ENCODE measurements at regions not wholly inside any gene's neighbourhood (a gene's known extent, or its start where the extent isn't known, plus 50 kb on each side); places are given as distances from the start of the nearest gene placed in this dataset.
A peak's percentile ranks its signal among the peaks of the same experiment; 100 is the strongest.
"Not testable (repeated sequence)": the region's sequence is repeated elsewhere in the genome, so short reads cannot be mapped to it uniquely, and the experiment has no call there.

DNA sequence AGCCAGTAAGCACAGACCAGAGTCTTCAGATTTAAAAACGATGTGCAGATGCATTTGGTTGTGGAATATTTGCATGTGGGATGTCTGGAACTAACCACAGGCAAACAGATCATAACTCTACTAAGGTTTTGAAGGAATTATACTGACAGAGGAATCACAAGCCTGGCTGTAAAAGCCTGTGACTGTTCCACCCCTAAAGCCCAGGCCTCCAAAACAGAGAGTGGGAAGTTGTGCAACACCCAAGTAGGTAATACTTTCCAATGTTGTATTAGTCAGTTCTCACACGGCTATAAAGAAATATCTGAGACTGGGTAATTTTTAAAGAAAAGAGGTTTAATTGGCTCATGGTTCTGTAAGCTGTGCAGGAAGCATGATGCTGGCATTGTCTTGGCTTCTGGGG, 68.1 kb upstream of the DCD start:
- in situ Hi-C loops (cut with MboI; ENCODE audit: low sequenced_read_pairs): no loop called here
- dilution Hi-C loops (cut with HindIII; ENCODE audit: low sequenced_read_pairs, unreplicated experiment): no loop called here
- Histone ChIP-seq H3K4me1 (ENCODE audit: control insufficient read depth, insufficient read depth, low read length) (no peaks in the 10 kb centered on the region), H3K79me1 (ENCODE audit: low read depth in 1 of 2, low read length in 2 of 2) (no peaks in the 10 kb centered on the region), H3K27ac (ENCODE audit: insufficient read depth, low read length) (no peak overlapping the region), H3K9me1 (ENCODE audit: insufficient read depth, low read length) (no peaks in the 10 kb centered on the region), H2BK15ac (ENCODE audit: low read depth, low read length) (no peak overlapping the region), H3K4ac (ENCODE audit: low read depth, low read length) (no peak overlapping the region), H3K4me2 (ENCODE audit: low read depth, low read length) (no peak overlapping the region), H2AFZ (replicated peaks; ENCODE audit: low read length, poor library complexity) (no peak overlapping the region), H2AK9ac (replicated peaks; ENCODE audit: low read depth, low read length, poor library complexity) (no peak overlapping the region), H2AK5ac (ENCODE audit: low read depth, low read length) (no peak overlapping the region), H4K8ac (ENCODE audit: low read depth in 2 of 2, low read length in 2 of 2) (no peak overlapping the region), H4K5ac (ENCODE audit: low read depth, low read length) (no peak overlapping the region), H2BK120ac (ENCODE audit: low read depth, low read length) (no peak overlapping the region), H3K36me3 (ENCODE audit: control insufficient read depth, insufficient read depth, low read length) (no peaks in the 10 kb centered on the region), H3K18ac (ENCODE audit: low read depth, low read length) (no peak overlapping the region), H3K9ac (ENCODE audit: low read depth, low read length) (no peak overlapping the region), H3K9me3 (ENCODE audit: control insufficient read depth, insufficient read depth, low read length) (no peaks in the 10 kb centered on the region), H4K20me1 (ENCODE audit: insufficient read depth, low read length) (no peaks in the 10 kb centered on the region), H3K14ac (replicated peaks; ENCODE audit: low read depth, low read length) (no peak overlapping the region), H3K4me3 (ENCODE audit: insufficient read depth, low read depth, low read length) (no peak overlapping the region), H3K56ac (ENCODE audit: extremely low read depth, insufficient read depth, low read length) (no peak overlapping the region), H3K27me3 (ENCODE audit: control insufficient read depth, insufficient read depth, low read length) (no peaks in the 10 kb centered on the region), H2BK5ac (ENCODE audit: low read depth, low read length, poor library complexity, severe bottlenecking) (no peak overlapping the region), H3K23ac (ENCODE audit: low read depth, low read length) (no peak overlapping the region), H2BK20ac (ENCODE audit: low read depth, low read length) (no peak overlapping the region), H4K91ac (ENCODE audit: insufficient read depth, low read depth, low read length) (no peak overlapping the region)
- ATAC-seq (ENCODE audit: low read depth) (no peak), DNase-seq (no peak)
- ChIA-PET CTCF (no interaction called here), POLR2A (ENCODE audit: unreplicated experiment) (no interaction called here)
- intact Hi-C loops (cut with micrococcal nuclease): no loop called here
- no peak for TF ChIP-seq MXI1 (IDR thresholded peaks at IDR 0.05; ENCODE audit: borderline replicate concordance, low read depth, low read length)
- 0 out of 2 replicates have a peak, but pooled peaks have one; percentile 15 for TF ChIP-seq CEBPB (IDR thresholded peaks at IDR 0.05; ENCODE audit: low read depth, low read length)
- BruUV-seq (replicated peaks): no TSS peak
- WGBS, 2 experiments (ENCODE audit: extremely low coverage in 2 of 2, insufficient read length in 1 of 2): no CpG with 5 or more reads among the region's 2 CpGs

DNA sequence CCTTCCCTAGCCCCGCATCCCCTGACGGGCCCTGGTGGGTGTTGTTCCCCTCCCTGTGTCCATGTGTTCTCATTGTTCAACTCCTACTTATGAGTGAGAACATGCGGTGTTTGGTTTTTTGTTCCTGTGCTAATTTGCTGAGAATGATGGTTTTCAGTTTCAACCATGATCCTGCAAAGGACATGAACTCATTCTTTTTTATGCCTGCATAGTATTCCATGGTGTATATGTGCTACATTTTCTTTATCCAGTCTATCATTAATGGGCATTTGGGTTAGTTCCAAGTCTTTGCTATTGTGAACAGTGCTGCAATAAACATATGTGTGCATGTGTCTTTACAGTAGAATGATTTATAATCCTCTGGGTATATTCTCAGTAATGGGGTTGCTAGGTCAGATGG, 65.7 kb upstream of the DCD start:
- H3K4me1 ChIP-seq (ENCODE audit: control insufficient read depth, insufficient read depth, low read length); BruUV-seq (replicated peaks); ATAC-seq (ENCODE audit: low read depth); H2BK15ac ChIP-seq (ENCODE audit: low read depth, low read length); in situ Hi-C loops (cut with MboI; ENCODE audit: low sequenced_read_pairs); H4K5ac ChIP-seq (ENCODE audit: low read depth, low read length); dilution Hi-C loops (cut with HindIII; ENCODE audit: low sequenced_read_pairs, unreplicated experiment); H3K4ac ChIP-seq (ENCODE audit: low read depth, low read length); H3K27me3 ChIP-seq (ENCODE audit: control insufficient read depth, insufficient read depth, low read length); H3K9me1 ChIP-seq (ENCODE audit: insufficient read depth, low read length); H4K20me1 ChIP-seq (ENCODE audit: insufficient read depth, low read length); POLR2A ChIA-PET (ENCODE audit: unreplicated experiment); DNase-seq; intact Hi-C loops (cut with micrococcal nuclease); H3K9ac ChIP-seq (ENCODE audit: low read depth, low read length); H2BK5ac ChIP-seq (ENCODE audit: low read depth, low read length, poor library complexity, severe bottlenecking); H4K91ac ChIP-seq (ENCODE audit: insufficient read depth, low read depth, low read length); H3K23ac ChIP-seq (ENCODE audit: low read depth, low read length); H2AFZ ChIP-seq (replicated peaks; ENCODE audit: low read length, poor library complexity); H3K27ac ChIP-seq (ENCODE audit: insufficient read depth, low read length); H4K8ac ChIP-seq (ENCODE audit: low read depth in 2 of 2, low read length in 2 of 2); H3K9me3 ChIP-seq (ENCODE audit: control insufficient read depth, insufficient read depth, low read length); H3K56ac ChIP-seq (ENCODE audit: extremely low read depth, insufficient read depth, low read length); H3K18ac ChIP-seq (ENCODE audit: low read depth, low read length); H3K4me2 ChIP-seq (ENCODE audit: low read depth, low read length); H2BK120ac ChIP-seq (ENCODE audit: low read depth, low read length); H2AK5ac ChIP-seq (ENCODE audit: low read depth, low read length); H3K79me1 ChIP-seq (ENCODE audit: low read depth in 1 of 2, low read length in 2 of 2); H2AK9ac ChIP-seq (replicated peaks; ENCODE audit: low read depth, low read length, poor library complexity); H3K4me3 ChIP-seq (ENCODE audit: insufficient read depth, low read depth, low read length); H3K14ac ChIP-seq (replicated peaks; ENCODE audit: low read depth, low read length); H3K36me3 ChIP-seq (ENCODE audit: control insufficient read depth, insufficient read depth, low read length); H2BK20ac ChIP-seq (ENCODE audit: low read depth, low read length): not testable (repeated sequence)
- WGBS, 2 experiments (ENCODE audit: extremely low coverage in 2 of 2, insufficient read length in 1 of 2): no CpG with 5 or more reads among the region's 3 CpGs
- CTCF ChIA-PET: interaction anchor here (1.4 kb wide), 1 partner anchor 11 kb away, joined by 5 read pairs; no protein-coding TSS in a partner anchor

Measured in IMR-90 (cell line).